ENCODE measurements at regions not wholly inside any gene's neighbourhood (a gene's known extent, or its start where the extent isn't known, plus 50 kb on each side); places are given as distances from the start of the nearest gene placed in this dataset.

DNA sequence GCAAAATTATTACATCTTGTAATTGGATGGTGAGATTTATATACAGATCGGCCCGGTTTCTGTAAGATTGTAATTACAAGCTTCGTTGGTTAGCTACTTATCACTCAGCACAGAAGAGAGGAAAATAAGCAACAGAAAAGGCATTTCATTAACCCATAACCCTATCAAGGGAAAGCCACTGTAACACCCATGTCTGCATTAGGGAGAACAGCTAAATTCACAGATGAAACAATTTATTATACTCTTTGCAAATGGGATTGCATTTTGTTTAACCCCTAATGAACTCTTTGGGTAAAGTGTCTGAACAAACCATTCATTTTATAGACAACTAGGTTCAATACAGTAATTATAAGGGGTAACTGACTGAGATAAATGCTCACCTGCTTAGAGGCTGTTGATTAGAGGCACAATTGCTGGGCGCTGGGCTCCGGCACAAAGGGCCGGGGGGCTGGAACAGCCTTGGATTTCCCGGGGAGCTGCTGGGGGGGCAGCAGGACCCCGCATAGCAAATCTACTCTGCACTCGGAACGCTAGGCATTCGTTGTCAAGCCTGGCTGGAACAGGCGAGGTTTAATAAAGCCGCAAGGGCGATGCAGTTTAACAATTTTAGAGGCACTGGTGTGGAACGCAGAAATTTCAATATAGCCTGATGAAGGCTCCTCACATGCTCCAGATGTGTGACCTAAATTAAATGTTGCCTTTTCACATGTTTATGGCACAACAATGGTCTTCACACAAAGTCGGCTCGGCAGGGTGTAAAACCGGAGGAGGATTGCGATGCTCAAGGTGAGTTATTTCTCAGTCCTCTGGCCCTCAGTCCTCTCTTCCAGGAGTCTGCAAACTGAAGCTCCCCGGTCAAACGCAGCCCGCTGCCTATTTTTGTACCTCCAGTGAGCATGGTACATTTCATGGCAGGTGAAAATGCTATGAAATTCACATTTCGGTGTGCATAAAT, 134.0 kb upstream of the IRX6 start:
- TF ChIP-seq CTCF (IDR thresholded peaks at IDR 0.05; ENCODE audit: insufficient read depth, low read depth, low read length) (no peak), EZH2 (IDR thresholded peaks at IDR 0.05; ENCODE audit: insufficient read depth, low read length) (no peak)
